ENCODE measurements at regions not wholly inside any gene's neighbourhood (a gene's known extent, or its start where the extent isn't known, plus 50 kb on each side); places are given as distances from the start of the nearest gene placed in this dataset.

GRCh38 chr11:107182978-107183377 lies 164.7 kb upstream of the GUCY1A2 start:
- Histone ChIP-seq H4K20me1 (ENCODE audit: insufficient read depth, low read depth, low read length) (no peaks in the 10 kb centered on the region), H3K79me2 (ENCODE audit: low read length) (no peaks in the 10 kb centered on the region), H3K27ac (ENCODE audit: low read length) (no peak overlapping the region), H3K4me1 (ENCODE audit: low read length) (peaks cover 6% of the 10 kb centered on the region), H3K4me3 (ENCODE audit: low read length) (no peak overlapping the region), H3K4me2 (ENCODE audit: low read depth, low read length, poor library complexity, severe bottlenecking) (no peak overlapping the region), H2AFZ (ENCODE audit: low read length) (no peak overlapping the region), H3K9me3 (ENCODE audit: low read length) (no peaks in the 10 kb centered on the region), H3K9ac (ENCODE audit: low read length) (no peak overlapping the region), H3K27me3 (ENCODE audit: low read length) (no peaks in the 10 kb centered on the region), H3K9me2 (replicated peaks; ENCODE audit: insufficient read depth, low read length) (no peaks in the 10 kb centered on the region), H3K36me3 (ENCODE audit: insufficient read depth, low read length) (no peaks in the 10 kb centered on the region)
- no peak for DNase-seq

GRCh38 chr11:107180236-107180635 lies 162.0 kb upstream of the GUCY1A2 start:
- no peak for DNase-seq
- Histone ChIP-seq H3K36me3 (ENCODE audit: insufficient read depth, low read length) (no peaks in the 10 kb centered on the region), H3K4me1 (ENCODE audit: low read length) (peaks cover 6% of the 10 kb centered on the region), H3K79me2 (ENCODE audit: low read length) (no peaks in the 10 kb centered on the region), H3K27me3 (ENCODE audit: low read length) (no peaks in the 10 kb centered on the region), H4K20me1 (ENCODE audit: insufficient read depth, low read depth, low read length) (no peaks in the 10 kb centered on the region), H3K9ac (ENCODE audit: low read length) (no peak overlapping the region), H3K9me2 (replicated peaks; ENCODE audit: insufficient read depth, low read length) (no peaks in the 10 kb centered on the region), H2AFZ (ENCODE audit: low read length) (no peak overlapping the region), H3K4me3 (ENCODE audit: low read length) (no peak overlapping the region), H3K9me3 (ENCODE audit: low read length) (no peaks in the 10 kb centered on the region), H3K4me2 (ENCODE audit: low read depth, low read length, poor library complexity, severe bottlenecking) (no peak overlapping the region), H3K27ac (ENCODE audit: low read length) (no peak overlapping the region)

GRCh38 chr11:107179829-107180228 lies 161.6 kb upstream of the GUCY1A2 start:
- Histone ChIP-seq H4K20me1 (ENCODE audit: insufficient read depth, low read depth, low read length) (no peaks in the 10 kb centered on the region), H2AFZ (ENCODE audit: low read length) (no peak overlapping the region), H3K36me3 (ENCODE audit: insufficient read depth, low read length) (no peaks in the 10 kb centered on the region), H3K9me3 (ENCODE audit: low read length) (no peaks in the 10 kb centered on the region), H3K4me3 (ENCODE audit: low read length) (no peak overlapping the region), H3K27me3 (ENCODE audit: low read length) (no peaks in the 10 kb centered on the region), H3K79me2 (ENCODE audit: low read length) (no peaks in the 10 kb centered on the region), H3K4me2 (ENCODE audit: low read depth, low read length, poor library complexity, severe bottlenecking) (no peak overlapping the region), H3K27ac (ENCODE audit: low read length) (no peak overlapping the region), H3K4me1 (ENCODE audit: low read length) (peaks cover 6% of the 10 kb centered on the region), H3K9ac (ENCODE audit: low read length) (no peak overlapping the region), H3K9me2 (replicated peaks; ENCODE audit: insufficient read depth, low read length) (no peaks in the 10 kb centered on the region)
- DNase-seq, result no peak

GRCh38 chr11:107177106-107177477 lies 158.8 kb upstream of the GUCY1A2 start:
- Histone ChIP-seq H3K9ac (ENCODE audit: low read length) (no peak overlapping the region), H2AFZ (ENCODE audit: low read length) (no peak overlapping the region), H3K27ac (ENCODE audit: low read length) (no peak overlapping the region), H3K4me1 (ENCODE audit: low read length) (no peaks in the 10 kb centered on the region), H3K36me3 (ENCODE audit: insufficient read depth, low read length) (no peaks in the 10 kb centered on the region), H3K4me2 (ENCODE audit: low read depth, low read length, poor library complexity, severe bottlenecking) (no peak overlapping the region), H3K4me3 (ENCODE audit: low read length) (no peak overlapping the region), H3K9me2 (replicated peaks; ENCODE audit: insufficient read depth, low read length) (no peaks in the 10 kb centered on the region), H3K9me3 (ENCODE audit: low read length) (no peaks in the 10 kb centered on the region), H3K27me3 (ENCODE audit: low read length) (no peaks in the 10 kb centered on the region), H3K79me2 (ENCODE audit: low read length) (no peaks in the 10 kb centered on the region), H4K20me1 (ENCODE audit: insufficient read depth, low read depth, low read length) (no peaks in the 10 kb centered on the region)
- DNase-seq, result no peak

GRCh38 chr11:107176148-107177105 lies 158.2 kb upstream of the GUCY1A2 start:
- no peaks in the 10 kb centered on the region for H3K9me2 ChIP-seq (replicated peaks; ENCODE audit: insufficient read depth, low read length)
- no peaks in the 10 kb centered on the region for H3K79me2 ChIP-seq (ENCODE audit: low read length)
- no peaks in the 10 kb centered on the region for H3K9me3 ChIP-seq (ENCODE audit: low read length)
- no peaks in the 10 kb centered on the region for H3K4me1 ChIP-seq (ENCODE audit: low read length)
- H3K27ac ChIP-seq (ENCODE audit: low read length), result no peak overlapping the region
- no peaks in the 10 kb centered on the region for H3K36me3 ChIP-seq (ENCODE audit: insufficient read depth, low read length)
- no peak overlapping the region for H3K4me2 ChIP-seq (ENCODE audit: low read depth, low read length, poor library complexity, severe bottlenecking)
- H3K27me3 ChIP-seq (ENCODE audit: low read length), result no peaks in the 10 kb centered on the region
- H4K20me1 ChIP-seq (ENCODE audit: insufficient read depth, low read depth, low read length), result no peaks in the 10 kb centered on the region
- H3K9ac ChIP-seq (ENCODE audit: low read length), result no peak overlapping the region
- no peak overlapping the region for H2AFZ ChIP-seq (ENCODE audit: low read length)
- no peak for DNase-seq
- H3K4me3 ChIP-seq (ENCODE audit: low read length), result no peak overlapping the region

- Histone ChIP-seq H3K36me3 (ENCODE audit: insufficient read depth, low read length) (no peaks in the 10 kb centered on the region), H3K4me3 (ENCODE audit: low read length) (no peak overlapping the region), H4K20me1 (ENCODE audit: insufficient read depth, low read depth, low read length) (no peaks in the 10 kb centered on the region), H3K79me2 (ENCODE audit: low read length) (no peaks in the 10 kb centered on the region), H3K27ac (ENCODE audit: low read length) (no peak overlapping the region), H2AFZ (ENCODE audit: low read length) (no peak overlapping the region), H3K4me1 (ENCODE audit: low read length) (no peaks in the 10 kb centered on the region), H3K9me3 (ENCODE audit: low read length) (no peaks in the 10 kb centered on the region), H3K9me2 (replicated peaks; ENCODE audit: insufficient read depth, low read length) (no peaks in the 10 kb centered on the region), H3K27me3 (ENCODE audit: low read length) (no peaks in the 10 kb centered on the region), H3K9ac (ENCODE audit: low read length) (no peak overlapping the region), H3K4me2 (ENCODE audit: low read depth, low read length, poor library complexity, severe bottlenecking) (no peak overlapping the region)
- DNase-seq, result no peak
These were observed 156.6 kb upstream of the GUCY1A2 start for GRCh38 chr11:107174856-107175255.

GRCh38 chr11:107172996-107173395 lies 154.7 kb upstream of the GUCY1A2 start:
- no peaks in the 10 kb centered on the region for H4K20me1 ChIP-seq (ENCODE audit: insufficient read depth, low read depth, low read length)
- no peak overlapping the region for H3K4me2 ChIP-seq (ENCODE audit: low read depth, low read length, poor library complexity, severe bottlenecking)
- DNase-seq, result no peak
- no peaks in the 10 kb centered on the region for H3K36me3 ChIP-seq (ENCODE audit: insufficient read depth, low read length)
- H2AFZ ChIP-seq (ENCODE audit: low read length), result no peak overlapping the region
- H3K4me1 ChIP-seq (ENCODE audit: low read length), result no peaks in the 10 kb centered on the region
- no peak overlapping the region for H3K9ac ChIP-seq (ENCODE audit: low read length)
- 0 out of 2 replicates have a peak, but pooled peaks cover 3% of the 10 kb centered on the region for H3K9me2 ChIP-seq (replicated peaks; ENCODE audit: insufficient read depth, low read length)
- H3K27me3 ChIP-seq (ENCODE audit: low read length), result no peaks in the 10 kb centered on the region
- H3K4me3 ChIP-seq (ENCODE audit: low read length), result no peak overlapping the region
- H3K27ac ChIP-seq (ENCODE audit: low read length), result no peak overlapping the region
- no peaks in the 10 kb centered on the region for H3K9me3 ChIP-seq (ENCODE audit: low read length)
- no peaks in the 10 kb centered on the region for H3K79me2 ChIP-seq (ENCODE audit: low read length)

- no peak for DNase-seq
- Histone ChIP-seq H3K4me1 (ENCODE audit: low read length) (no peaks in the 10 kb centered on the region), H4K20me1 (ENCODE audit: insufficient read depth, low read depth, low read length) (no peaks in the 10 kb centered on the region)
These were observed 139.5 kb upstream of the GUCY1A2 start for GRCh38 chr11:107157809-107158187.

More at GRCh38 chr11:107157809-107158187, 139.5 kb upstream of the GUCY1A2 start:
- H3K9ac ChIP-seq (ENCODE audit: low read length), result no peak overlapping the region
- no peak overlapping the region for H3K4me3 ChIP-seq (ENCODE audit: low read length)
- no peaks in the 10 kb centered on the region for H3K79me2 ChIP-seq (ENCODE audit: low read length)
- H3K36me3 ChIP-seq (ENCODE audit: insufficient read depth, low read length), result no peaks in the 10 kb centered on the region
- H3K9me3 ChIP-seq (ENCODE audit: low read length), result no peaks in the 10 kb centered on the region
- no peaks in the 10 kb centered on the region for H3K27me3 ChIP-seq (ENCODE audit: low read length)
- H2AFZ ChIP-seq (ENCODE audit: low read length), result no peak overlapping the region
- H3K4me2 ChIP-seq (ENCODE audit: low read depth, low read length, poor library complexity, severe bottlenecking), result no peak overlapping the region
- no peak overlapping the region for H3K27ac ChIP-seq (ENCODE audit: low read length)
- H3K9me2 ChIP-seq (replicated peaks; ENCODE audit: insufficient read depth, low read length), result no peaks in the 10 kb centered on the region

Measured in Karpas-422 (cell line).